Tibial artery (tissue), 4 donors: ENCODE measurements at regions not wholly inside any gene's neighbourhood (a gene's known extent, or its start where the extent isn't known, plus 50 kb on each side); places are given as distances from the start of the nearest gene placed in this dataset.

Experiments used
- DNase-seq, 2 donors: peaks; one replicate each; pipeline ENCODE4 v3.0.0-alpha.2; 2019
- H3K27ac ChIP-seq, 2 donors: fragments of 200-600 bp; sonication (generic) in 1 of 2; 1 replicate in 1 of 2; 2 replicates in 1 of 2; pipeline ENCODE4 v1.5.1; 2018 to 2019; ENCODE audit warnings: mild to moderate bottlenecking in 1 of 2
- H3K27me3 ChIP-seq, 2 donors: fragments of 200-600 bp; sonication (generic) in 1 of 2; one replicate each; pipeline versions ENCODE4 v1.5.1 to v1.6.0; 2016 to 2019
- H3K36me3 ChIP-seq, 3 donors: fragments of 200-600 bp; sonication (generic) in 2 of 3; one replicate each; pipeline ENCODE4 v1.5.1; 2016 to 2019; ENCODE audit warnings: mild to moderate bottlenecking in 2 of 3
- H3K4me1 ChIP-seq, 4 donors: fragments of 200-600 bp; sonication (generic) in 2 of 4; 1 replicate in 3 of 4; 2 replicates in 1 of 4; pipeline ENCODE4 v1.5.1; 2016 to 2019
- H3K4me3 ChIP-seq, 2 donors: fragments of 200-600 bp; sonication (generic) in 1 of 2; 1 replicate in 1 of 2; 2 replicates in 1 of 2; pipeline ENCODE4 v1.5.1; 2018 to 2019; ENCODE audit warnings: mild to moderate bottlenecking in 2 of 2
- H3K9me3 ChIP-seq, 3 donors: fragments of 200-600 bp; sonication (generic) in 1 of 3; one replicate each; pipeline ENCODE4 v1.5.1; 2016 to 2019
- CTCF ChIP-seq, 2 experiments: fragments of 200-600 bp in 1 of 2; fragments of 450-650 bp in 1 of 2; IDR thresholded peaks; one replicate each; pipeline ENCODE4 v1.5.1; 2017 to 2019; ENCODE audit warnings: antibody characterized with exemption in 2 of 2, mild to moderate bottlenecking in 1 of 2, moderate library complexity in 1 of 2
- intact Hi-C: fragments of 100-400 bp; cut with DNase I; formaldehyde crosslinking; loops from one replicate; pipeline ENCODE4 v1.15.0; 2023; ENCODE audit warnings: low total_unique reads

GRCh38 chr3:36032180-36033047 is 347.9 kb upstream of the STAC start:
- Histone ChIP-seq H3K4me3 (no peak overlapping the region), H3K27me3 (no peaks in the 10 kb centered on the region), H3K36me3 (no peaks in the 10 kb centered on the region), H3K4me1 (no peaks in the 10 kb centered on the region), H3K27ac (no peak overlapping the region), H3K9me3 (peaks cover 0 to 10% (median 4%) of the 10 kb centered on the region in 3 donors)
- intact Hi-C loops = no loop called here
- DNase-seq = no peak
- no peak for TF ChIP-seq CTCF (IDR thresholded peaks at IDR 0.05)

- no peak for DNase-seq
- TF ChIP-seq CTCF (IDR thresholded peaks at IDR 0.05) = no peak
- H3K9me3 ChIP-seq = no peaks in the 10 kb centered on the region
Observed at GRCh38 chr3:36058404-36059030, 321.8 kb upstream of the STAC start.

GRCh38 chr3:36060950-36061349 is 319.4 kb upstream of the STAC start:
- no peak overlapping the region for H3K27ac ChIP-seq
- no peaks in the 10 kb centered on the region for H3K27me3 ChIP-seq
- no peaks in the 10 kb centered on the region for H3K36me3 ChIP-seq
- intact Hi-C loops = no loop called here
- H3K4me3 ChIP-seq = no peak overlapping the region
- no peaks in the 10 kb centered on the region for H3K4me1 ChIP-seq
- TF ChIP-seq CTCF (IDR thresholded peaks at IDR 0.05) = no peak
- H3K9me3 ChIP-seq = no peaks in the 10 kb centered on the region
- DNase-seq = no peak

More at GRCh38 chr3:36058404-36059030, 321.8 kb upstream of the STAC start:
- no peaks in the 10 kb centered on the region for H3K4me1 ChIP-seq
- intact Hi-C loops = no loop called here
- no peaks in the 10 kb centered on the region for H3K36me3 ChIP-seq
- no peaks in the 10 kb centered on the region for H3K27me3 ChIP-seq
- H3K27ac ChIP-seq = no peak overlapping the region
- no peak overlapping the region for H3K4me3 ChIP-seq

GRCh38 chr3:36063992-36064391 is 316.3 kb upstream of the STAC start:
- H3K27ac ChIP-seq = no peak overlapping the region
- H3K9me3 ChIP-seq = no peaks in the 10 kb centered on the region
- DNase-seq = no peak
- H3K27me3 ChIP-seq = no peaks in the 10 kb centered on the region
- no peaks in the 10 kb centered on the region for H3K4me1 ChIP-seq
- no peaks in the 10 kb centered on the region for H3K36me3 ChIP-seq
- no peak overlapping the region for H3K4me3 ChIP-seq
- intact Hi-C loops = no loop called here
- no peak for TF ChIP-seq CTCF (IDR thresholded peaks at IDR 0.05)

- DNase-seq = no peak
- no peak overlapping the region for H3K4me3 ChIP-seq
- no peaks in the 10 kb centered on the region for H3K36me3 ChIP-seq
- H3K9me3 ChIP-seq = no peaks in the 10 kb centered on the region
- H3K4me1 ChIP-seq = no peaks in the 10 kb centered on the region
- no peak for TF ChIP-seq CTCF (IDR thresholded peaks at IDR 0.05)
- intact Hi-C loops = no loop called here
- H3K27ac ChIP-seq = no peak overlapping the region
- H3K27me3 ChIP-seq = no peaks in the 10 kb centered on the region
Observed at GRCh38 chr3:36065321-36065720, 315.0 kb upstream of the STAC start.
